ENCODE measurements at regions not wholly inside any gene's neighbourhood (a gene's known extent, or its start where the extent isn't known, plus 50 kb on each side); places are given as distances from the start of the nearest gene placed in this dataset.

DNA sequence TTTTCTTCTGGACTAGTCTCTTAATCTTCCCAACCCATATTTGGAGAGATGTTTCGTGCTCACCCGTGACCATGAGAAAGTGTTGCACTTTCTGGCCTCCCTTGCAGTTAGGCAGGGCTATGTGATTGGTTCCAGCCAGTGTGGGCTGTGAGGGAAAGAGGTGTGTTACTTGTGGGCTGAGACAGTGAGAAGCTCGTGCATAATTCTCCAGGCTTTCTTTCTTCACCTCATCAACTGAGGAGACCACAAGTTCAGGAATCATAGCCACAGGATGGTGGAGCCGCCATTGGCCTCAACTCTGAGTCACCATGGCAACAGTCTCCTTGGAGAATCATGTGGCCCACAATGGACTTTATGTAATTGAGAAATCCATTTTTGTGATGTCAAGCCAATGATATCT lies 57.5 kb upstream of the FUCA2 start:
- Histone ChIP-seq H3K36me3 (ENCODE audit: insufficient read depth, low read length) (no peaks in the 10 kb centered on the region), H2AFZ (ENCODE audit: low read length) (no peak overlapping the region), H3K9me3 (ENCODE audit: low read length) (no peaks in the 10 kb centered on the region), H4K20me1 (ENCODE audit: insufficient read depth, low read length) (no peaks in the 10 kb centered on the region), H3K4me3 (ENCODE audit: low read depth, low read length, poor library complexity, severe bottlenecking) (no peak overlapping the region), H3K27ac (ENCODE audit: low read depth, low read length, poor library complexity, severe bottlenecking) (no peak overlapping the region), H3K9me2 (ENCODE audit: low read depth, low read length) (no peaks in the 10 kb centered on the region), H3K9ac (ENCODE audit: low read length) (no peak overlapping the region), H3K4me2 (ENCODE audit: low read length) (no peak overlapping the region), H3K79me2 (ENCODE audit: insufficient read depth, low read length) (no peaks in the 10 kb centered on the region), H3K4me1 (ENCODE audit: insufficient read depth, low read length, severe bottlenecking) (no peaks in the 10 kb centered on the region), H3K27me3 (ENCODE audit: insufficient read depth, low read length) (no peaks in the 10 kb centered on the region), H3F3A (ENCODE audit: insufficient read depth, low read length) (no peaks in the 10 kb centered on the region)
- TF ChIP-seq CTCF (IDR thresholded peaks at IDR 0.05; ENCODE audit: low read length): no peak
- no peak for TF ChIP-seq EZH2 (IDR thresholded peaks at IDR 0.05; ENCODE audit: borderline replicate concordance, low read length)

DNA sequence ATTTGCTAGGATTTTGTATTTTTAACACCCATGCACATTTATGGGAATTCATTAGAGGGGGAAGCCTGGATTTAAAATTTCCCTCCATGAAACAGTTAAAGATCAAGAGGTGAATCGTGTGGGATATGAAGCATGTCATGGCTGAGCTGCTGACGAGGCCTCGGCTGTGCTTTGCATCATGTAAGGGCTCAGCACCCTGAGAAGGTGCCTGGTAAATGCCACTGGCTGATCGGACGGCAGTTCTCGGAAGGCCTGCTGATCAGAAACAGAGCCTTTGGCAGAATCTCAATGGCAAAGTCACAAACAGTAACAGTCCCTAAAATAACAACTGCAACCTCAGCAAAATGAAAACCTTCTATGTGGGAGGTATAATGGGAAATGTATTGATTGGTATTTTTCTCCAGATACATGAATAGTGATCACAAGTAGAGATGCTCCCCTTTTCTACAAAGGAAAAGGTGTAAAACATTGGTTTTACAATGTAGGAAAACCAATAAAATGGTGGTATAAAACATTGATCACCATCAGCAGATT lies 53.0 kb upstream of the FUCA2 start:
- no peak overlapping the region for H3K4me3 ChIP-seq (ENCODE audit: low read depth, low read length, poor library complexity, severe bottlenecking)
- no peaks in the 10 kb centered on the region for H4K20me1 ChIP-seq (ENCODE audit: insufficient read depth, low read length)
- no peak overlapping the region for H3K27ac ChIP-seq (ENCODE audit: low read depth, low read length, poor library complexity, severe bottlenecking)
- H3K9me2 ChIP-seq (ENCODE audit: low read depth, low read length): no peaks in the 10 kb centered on the region
- no peaks in the 10 kb centered on the region for H3K79me2 ChIP-seq (ENCODE audit: insufficient read depth, low read length)
- H3K4me1 ChIP-seq (ENCODE audit: insufficient read depth, low read length, severe bottlenecking): no peaks in the 10 kb centered on the region
- no peak overlapping the region for H2AFZ ChIP-seq (ENCODE audit: low read length)
- no peaks in the 10 kb centered on the region for H3F3A ChIP-seq (ENCODE audit: insufficient read depth, low read length)
- no peak overlapping the region for H3K9ac ChIP-seq (ENCODE audit: low read length)
- no peaks in the 10 kb centered on the region for H3K9me3 ChIP-seq (ENCODE audit: low read length)
- no peaks in the 10 kb centered on the region for H3K36me3 ChIP-seq (ENCODE audit: insufficient read depth, low read length)
- H3K4me2 ChIP-seq (ENCODE audit: low read length): no peak overlapping the region
- H3K27me3 ChIP-seq (ENCODE audit: insufficient read depth, low read length): no peaks in the 10 kb centered on the region
- TF ChIP-seq CTCF (IDR thresholded peaks at IDR 0.05; ENCODE audit: low read length): no peak
- no peak for TF ChIP-seq EZH2 (IDR thresholded peaks at IDR 0.05; ENCODE audit: borderline replicate concordance, low read length)

DNA sequence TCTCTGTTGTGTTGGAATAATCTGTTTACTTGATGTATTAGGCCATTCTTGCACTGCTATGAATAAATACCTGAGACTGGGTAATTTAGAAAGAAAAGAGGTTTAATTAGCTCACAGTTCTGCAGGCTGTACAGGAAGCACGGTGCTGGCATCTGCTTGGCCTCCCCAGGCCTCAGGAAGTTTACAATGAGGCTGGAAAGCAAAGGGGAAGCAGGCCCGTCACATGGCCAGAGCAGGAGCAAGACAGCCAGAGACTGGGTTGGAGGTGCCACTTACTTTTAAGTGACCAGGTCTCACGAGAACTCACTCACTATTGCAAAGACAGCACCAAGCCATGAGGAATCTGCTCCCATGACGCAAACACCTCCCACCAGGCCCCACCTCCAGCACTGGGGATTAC lies 50.6 kb upstream of the FUCA2 start:
- H3K4me1 ChIP-seq (ENCODE audit: insufficient read depth, low read length, severe bottlenecking): no peaks in the 10 kb centered on the region
- H2AFZ ChIP-seq (ENCODE audit: low read length): no peak overlapping the region
- TF ChIP-seq EZH2 (IDR thresholded peaks at IDR 0.05; ENCODE audit: borderline replicate concordance, low read length): no peak
- no peak for TF ChIP-seq CTCF (IDR thresholded peaks at IDR 0.05; ENCODE audit: low read length)
- no peak overlapping the region for H3K4me3 ChIP-seq (ENCODE audit: low read depth, low read length, poor library complexity, severe bottlenecking)
- no peaks in the 10 kb centered on the region for H3K36me3 ChIP-seq (ENCODE audit: insufficient read depth, low read length)
- no peak overlapping the region for H3K27ac ChIP-seq (ENCODE audit: low read depth, low read length, poor library complexity, severe bottlenecking)
- H3K79me2 ChIP-seq (ENCODE audit: insufficient read depth, low read length): no peaks in the 10 kb centered on the region
- H3K9me3 ChIP-seq (ENCODE audit: low read length): no peaks in the 10 kb centered on the region
- no peaks in the 10 kb centered on the region for H3F3A ChIP-seq (ENCODE audit: insufficient read depth, low read length)
- H3K27me3 ChIP-seq (ENCODE audit: insufficient read depth, low read length): no peaks in the 10 kb centered on the region
- H3K9me2 ChIP-seq (ENCODE audit: low read depth, low read length): no peaks in the 10 kb centered on the region
- H4K20me1 ChIP-seq (ENCODE audit: insufficient read depth, low read length): no peaks in the 10 kb centered on the region
- no peak overlapping the region for H3K4me2 ChIP-seq (ENCODE audit: low read length)
- no peak overlapping the region for H3K9ac ChIP-seq (ENCODE audit: low read length)
